H1 (cell line): ENCODE measurements at regions not wholly inside any gene's neighbourhood (a gene's known extent, or its start where the extent isn't known, plus 50 kb on each side); places are given as distances from the start of the nearest gene placed in this dataset.

Experiments used
- CTCF ChIA-PET: fragments of 300-600 bp; sonication (Branson Sonifier 250); formaldehyde crosslinking; loops from one replicate; lab custom pipeline; 2021; ENCODE audit not compliant: partially characterized antibody; lab: Charles Lee
- POLR2A ChIA-PET: fragments of 300-600 bp; sonication (Branson Sonifier 250); formaldehyde crosslinking; loops from one replicate; lab custom pipeline; 2021; ENCODE audit warnings: inconsistent platforms; ENCODE audit not compliant: partially characterized antibody; lab: Charles Lee
- DNase-seq, 2 experiments: peaks; one replicate each; pipeline versions ENCODE4 v3.0.0 to v3.0.0-alpha.2; 2010 to 2022; ENCODE audit warnings: low spot score in 2 of 2, low read depth in 1 of 2, mixed read lengths in 1 of 2
- FAIRE-seq: peaks from 2 replicates; lab custom pipeline; 2011; peaks lifted over from hg19 to GRCh38; lab: Jason Lieb, UNC
- H2AFZ ChIP-seq: 2 replicates; pipeline ENCODE4 v1.8.1; 2012; ENCODE audit warnings: low read length, inconsistent platforms
- H2AK5ac ChIP-seq: 2 replicates; pipeline ENCODE4 v1.6.1; 2013; ENCODE audit warnings: low read depth, low read length
- H2BK120ac ChIP-seq: replicated peaks from 2 replicates; pipeline ENCODE3; 2013; ENCODE audit warnings: low read depth, low read length, inconsistent platforms
- H2BK12ac ChIP-seq: 2 replicates; pipeline ENCODE4 v1.6.1; 2013; ENCODE audit warnings: low read depth, low read length
- H2BK15ac ChIP-seq: 2 replicates; pipeline ENCODE4 v1.6.1; 2013; ENCODE audit warnings: low read length
- H2BK20ac ChIP-seq: 2 replicates; pipeline ENCODE4 v1.6.1; 2013; ENCODE audit warnings: low read length
- H2BK5ac ChIP-seq: 2 replicates; pipeline ENCODE4 v1.6.1; 2013; ENCODE audit warnings: low read depth, low read length
- H3K14ac ChIP-seq: 2 replicates; pipeline ENCODE4 v1.6.1; 2013; ENCODE audit warnings: inconsistent platforms; ENCODE audit not compliant: insufficient read length
- H3K18ac ChIP-seq: 2 replicates; pipeline ENCODE4 v1.6.1; 2013; ENCODE audit warnings: low read length; ENCODE audit errors: extremely low read depth
- H3K23ac ChIP-seq: 2 replicates; pipeline ENCODE4 v1.6.1; 2013; ENCODE audit warnings: inconsistent platforms; ENCODE audit not compliant: insufficient read length
- H3K23me2 ChIP-seq: 2 replicates; pipeline ENCODE4 v1.6.1; 2013; ENCODE audit warnings: low read depth, low read length
- H3K27ac ChIP-seq: 2 replicates; pipeline ENCODE4 v1.6.1; 2011; ENCODE audit warnings: low read depth, low read length, inconsistent platforms
- H3K27me3 ChIP-seq, 4 experiments: replicated peaks in 1 of 4; 1 replicate in 1 of 4; 2 replicates in 3 of 4; pipeline versions ENCODE4 v1.6.1 to v1.8.1; 2011 to 2013; ENCODE audit warnings: low read length in 3 of 4, mild to moderate bottlenecking in 3 of 4, inconsistent platforms in 2 of 4, mixed read lengths in 2 of 4, moderate library complexity in 1 of 4; ENCODE audit not compliant: control insufficient read depth in 3 of 4, insufficient read depth in 3 of 4; ENCODE audit errors: extremely low read depth in 1 of 4
- H3K36me3 ChIP-seq, 4 experiments: 2 replicates each; pipeline versions ENCODE4 v1.6.1 to v1.8.1; 2011 to 2013; ENCODE audit warnings: mild to moderate bottlenecking in 4 of 4, low read length in 3 of 4, moderate library complexity in 2 of 4, control low read depth in 1 of 4, inconsistent platforms in 1 of 4; ENCODE audit not compliant: insufficient read depth in 4 of 4, control insufficient read depth in 2 of 4
- H3K4ac ChIP-seq: replicated peaks from 2 replicates; pipeline ENCODE3; 2013; ENCODE audit warnings: low read length, low read depth, mixed read lengths, inconsistent platforms; ENCODE audit not compliant: insufficient read length
- H3K4me1 ChIP-seq, 4 experiments: replicated peaks in 1 of 4; 1 replicate in 1 of 4; 2 replicates in 3 of 4; pipeline versions ENCODE4 v1.6.1 to v1.8.1; 2011 to 2013; ENCODE audit warnings: low read length in 3 of 4, inconsistent platforms in 2 of 4, mixed read lengths in 1 of 4; ENCODE audit not compliant: insufficient read depth in 4 of 4, control insufficient read depth in 3 of 4
- H3K4me2 ChIP-seq, 2 experiments: 2 replicates each; pipeline versions ENCODE4 v1.6.1 to v1.8.1; 2011 to 2013; ENCODE audit warnings: low read depth in 2 of 2, low read length in 2 of 2, control low read depth in 1 of 2, inconsistent platforms in 1 of 2, mild to moderate bottlenecking in 1 of 2; ENCODE audit not compliant: insufficient read depth in 1 of 2
- H3K4me3 ChIP-seq, 4 experiments: fragments of 200-600, 300-600 bp in 1 of 4; sonication (generic), shearing (Covaris generic), sonication (Bioruptor Twin) in 1 of 4; 2 replicates each; pipeline versions ENCODE4 v1.5.1 to v1.8.1; 2011 to 2016; ENCODE audit warnings: low read length in 4 of 4, low read depth in 3 of 4, control low read depth in 2 of 4, inconsistent platforms in 2 of 4, mild to moderate bottlenecking in 2 of 4, mixed read lengths in 1 of 4, moderate library complexity in 1 of 4; ENCODE audit not compliant: insufficient read depth in 2 of 4; ENCODE audit errors: extremely low read depth in 1 of 4
- H3K56ac ChIP-seq: replicated peaks from 2 replicates; pipeline ENCODE3; 2013; ENCODE audit warnings: low read depth, mild to moderate bottlenecking, mixed read lengths, low read length, inconsistent platforms; ENCODE audit not compliant: insufficient read length
- H3K79me1 ChIP-seq: 2 replicates; pipeline ENCODE4 v1.6.1; 2013; ENCODE audit warnings: low read depth, low read length, control low read depth
- H3K79me2 ChIP-seq, 2 experiments: 2 replicates each; pipeline versions ENCODE4 v1.6.1 to v1.8.1; 2012 to 2013; ENCODE audit warnings: low read length in 2 of 2, mild to moderate bottlenecking in 2 of 2, inconsistent platforms in 1 of 2; ENCODE audit not compliant: insufficient read depth in 2 of 2, control insufficient read depth in 1 of 2
- H3K9ac ChIP-seq, 4 experiments: replicated peaks in 1 of 4; 1 replicate in 1 of 4; 2 replicates in 3 of 4; pipeline versions ENCODE4 v1.6.1 to v1.8.1; 2011 to 2013; ENCODE audit warnings: low read depth in 3 of 4, low read length in 3 of 4, control low read depth in 2 of 4, mild to moderate bottlenecking in 2 of 4, moderate library complexity in 2 of 4, inconsistent platforms in 1 of 4; ENCODE audit errors: extremely low read depth in 1 of 4
- H3K9me3 ChIP-seq, 2 experiments: 2 replicates each; pipeline versions ENCODE4 v1.6.1 to v1.8.1; 2012 to 2013; ENCODE audit warnings: mild to moderate bottlenecking in 2 of 2, moderate library complexity in 2 of 2, control low read depth in 1 of 2, inconsistent platforms in 1 of 2, low read depth in 1 of 2, low read length in 1 of 2, mixed read lengths in 1 of 2; ENCODE audit not compliant: insufficient read depth in 2 of 2
- H4K20me1 ChIP-seq, 2 experiments: replicated peaks in 1 of 2; 2 replicates each; pipeline versions ENCODE3 to v1.8.1; 2011 to 2013; ENCODE audit warnings: inconsistent platforms in 2 of 2, low read length in 2 of 2, mild to moderate bottlenecking in 1 of 2; ENCODE audit not compliant: insufficient read depth in 2 of 2, control insufficient read depth in 1 of 2
- H4K5ac ChIP-seq: 2 replicates; pipeline ENCODE4 v1.6.1; 2013; ENCODE audit warnings: low read length, low read depth, mixed read lengths, inconsistent platforms; ENCODE audit not compliant: insufficient read length
- H4K8ac ChIP-seq: 2 replicates; pipeline ENCODE4 v1.8.0; 2013; ENCODE audit warnings: mild to moderate bottlenecking, moderate library complexity, low read length, inconsistent platforms; ENCODE audit not compliant: insufficient read depth; ENCODE audit errors: extremely low read depth
- H4K91ac ChIP-seq: replicated peaks from 2 replicates; pipeline ENCODE3; 2013; ENCODE audit warnings: low read length, mixed read lengths, inconsistent platforms; ENCODE audit not compliant: insufficient read length
- CTCF ChIP-seq, 3 experiments: IDR thresholded peaks; 1 replicate in 2 of 3; 2 replicates in 1 of 3; pipeline versions ENCODE4 v1.5.1 to v1.6.1; 2011; ENCODE audit warnings: low read length in 3 of 3, mild to moderate bottlenecking in 3 of 3, inconsistent platforms in 2 of 3, low read depth in 1 of 3, moderate library complexity in 1 of 3; ENCODE audit not compliant: insufficient read depth in 1 of 3; ENCODE audit errors: control extremely low read depth in 1 of 3
- FOSL1 ChIP-seq: IDR thresholded peaks from 2 replicates; pipeline ENCODE4 v1.6.1; 2011; ENCODE audit warnings: mild to moderate bottlenecking, low read depth, low read length, moderate library complexity; ENCODE audit not compliant: insufficient read depth
- POLR2AphosphoS5 ChIP-seq: IDR thresholded peaks from 2 replicates; pipeline ENCODE4 v1.6.1; 2011; ENCODE audit warnings: low read depth, low read length
- RNF2 ChIP-seq: fragments of 200-900, 300-1000 bp; sonication (generic); IDR thresholded peaks from 2 replicates; pipeline ENCODE4 v1.7.1; 2016; ENCODE audit warnings: borderline replicate concordance, low read depth, mild to moderate bottlenecking, antibody characterized with exemption, low read length; ENCODE audit not compliant: poor library complexity, severe bottlenecking; ENCODE audit errors: missing control alignments
- SIN3A ChIP-seq, 2 experiments: IDR thresholded peaks in 1 of 2; conservative IDR thresholded peaks in 1 of 2; 2 replicates each; pipeline ENCODE4 v1.6.1; 2011 to 2012; ENCODE audit warnings: low read length in 2 of 2, improper control_type of control experiment in 1 of 2, low read depth in 1 of 2, mild to moderate bottlenecking in 1 of 2
- SP4 ChIP-seq: IDR thresholded peaks from 2 replicates; pipeline ENCODE4 v1.6.1; 2012; ENCODE audit warnings: low read length, inconsistent platforms
- TBP ChIP-seq: IDR thresholded peaks from 2 replicates; pipeline ENCODE4 v1.6.1; 2011; ENCODE audit warnings: low read depth, low read length, improper control_type of control experiment
- WGBS, 2 experiments: shearing (Covaris generic) in 1 of 2; methylation state at CpG; one replicate each; pipeline versions ENCODE4 v1.1.6 to v1.1.7; 2013 to 2015; ENCODE audit warnings: low lambda C conversion rate in 2 of 2, mixed read lengths in 2 of 2, inconsistent platforms in 1 of 2, low coverage in 1 of 2, missing lambda C conversion rate in 1 of 2; ENCODE audit not compliant: insufficient replicate concordance in 2 of 2, insufficient coverage in 1 of 2, insufficient read length in 1 of 2; ENCODE audit errors: extremely low coverage in 1 of 2, missing lambda C conversion rate in 1 of 2; 5-methylcytosine and 5-hydroxymethylcytosine counted together

- Histone ChIP-seq H2AFZ (no peak overlapping the region), H3K23ac (no peak overlapping the region), H4K8ac (no peak overlapping the region), H3K4me3 (no peak overlapping the region), H3K27me3 (no peaks in the 10 kb centered on the region), H3K56ac (no peak overlapping the region), H3K9ac (no peak overlapping the region), H2AK5ac (no peak overlapping the region), H3K4me1 (no peaks in the 10 kb centered on the region), H3K4me2 (no peak overlapping the region), H4K5ac (no peak overlapping the region), H3K27ac (no peak overlapping the region), H3K36me3 (no peaks in the 10 kb centered on the region), H2BK12ac (no peak overlapping the region), H3K23me2 (no peaks in the 10 kb centered on the region), H2BK5ac (no peak overlapping the region), H3K79me2 (peaks cover 0 to 26% of the 10 kb centered on the region in 2 experiments; a peak in 2 of 4 replicates), H2BK20ac (no peak overlapping the region), H3K4ac (no peak overlapping the region), H3K79me1 (no peaks in the 10 kb centered on the region), H2BK15ac (no peak overlapping the region), H4K91ac (no peak overlapping the region), H2BK120ac (no peak overlapping the region), H4K20me1 (no peaks in the 10 kb centered on the region), H3K18ac (no peak overlapping the region), H3K9me3 (no peaks in the 10 kb centered on the region), H3K14ac (no peak overlapping the region)
- DNase-seq (no peak), FAIRE-seq (no peak)
- CTCF ChIA-PET = no interaction called here
- POLR2A ChIA-PET = no interaction called here
- TF ChIP-seq TBP (no peak), SP4 (no peak), CTCF (IDR thresholded peaks at IDR 0.05; ENCODE audit: control extremely low read depth in 1 of 3, insufficient read depth in 1 of 3, low read depth in 1 of 3, low read length in 3 of 3) (no peak), SIN3A (conservative IDR thresholded peaks at IDR 0.05 in 1 of 2, IDR thresholded peaks at IDR 0.05 in 1 of 2; ENCODE audit: low read depth in 1 of 2, low read length in 2 of 2) (no peak), FOSL1 (no peak), POLR2AphosphoS5 (no peak), RNF2 (no peak)
- WGBS, 2 experiments = 76% methylated on average over 4 of the region's 4 CpGs; no CpG with 5 or more reads in 1 of the 2 experiments
Measured at GRCh38 chr3:176352716-176353334, 844.5 kb downstream of the TBL1XR1 start.
